Mammary epithelial cell (primary cell): ENCODE measurements at regions not wholly inside any gene's neighbourhood (a gene's known extent, or its start where the extent isn't known, plus 50 kb on each side); places are given as distances from the start of the nearest gene placed in this dataset.

Experiments used
- CTCF ChIP-seq, 2 donors: IDR thresholded peaks in 1 of 2; conservative IDR thresholded peaks in 1 of 2; 2 replicates each; pipeline ENCODE4 v1.5.1; 2011 to 2012; ENCODE audit warnings: inconsistent platforms in 2 of 2, low read length in 2 of 2, mild to moderate bottlenecking in 2 of 2, control low read depth in 1 of 2, low read depth in 1 of 2; ENCODE audit not compliant: insufficient read depth in 1 of 2; ENCODE audit errors: extremely low read depth in 1 of 2
- EZH2 ChIP-seq: IDR thresholded peaks from 2 replicates; pipeline ENCODE4 v1.6.1; 2012; ENCODE audit warnings: low read length, inconsistent platforms, borderline replicate concordance

- TF ChIP-seq CTCF (conservative IDR thresholded peaks at IDR 0.05 in 1 of 2, IDR thresholded peaks at IDR 0.05 in 1 of 2; ENCODE audit: extremely low read depth in 1 of 2, insufficient read depth in 1 of 2, low read depth in 1 of 2, low read length in 2 of 2) (no peak), EZH2 (no peak)
Observed at GRCh38 chr20:4563031-4563430, 123.2 kb upstream of the PRNP start.
